ENCODE measurements at regions not wholly inside any gene's neighbourhood (a gene's known extent, or its start where the extent isn't known, plus 50 kb on each side); places are given as distances from the start of the nearest gene placed in this dataset.
A peak's percentile ranks its signal among the peaks of the same experiment; 100 is the strongest.

DNA sequence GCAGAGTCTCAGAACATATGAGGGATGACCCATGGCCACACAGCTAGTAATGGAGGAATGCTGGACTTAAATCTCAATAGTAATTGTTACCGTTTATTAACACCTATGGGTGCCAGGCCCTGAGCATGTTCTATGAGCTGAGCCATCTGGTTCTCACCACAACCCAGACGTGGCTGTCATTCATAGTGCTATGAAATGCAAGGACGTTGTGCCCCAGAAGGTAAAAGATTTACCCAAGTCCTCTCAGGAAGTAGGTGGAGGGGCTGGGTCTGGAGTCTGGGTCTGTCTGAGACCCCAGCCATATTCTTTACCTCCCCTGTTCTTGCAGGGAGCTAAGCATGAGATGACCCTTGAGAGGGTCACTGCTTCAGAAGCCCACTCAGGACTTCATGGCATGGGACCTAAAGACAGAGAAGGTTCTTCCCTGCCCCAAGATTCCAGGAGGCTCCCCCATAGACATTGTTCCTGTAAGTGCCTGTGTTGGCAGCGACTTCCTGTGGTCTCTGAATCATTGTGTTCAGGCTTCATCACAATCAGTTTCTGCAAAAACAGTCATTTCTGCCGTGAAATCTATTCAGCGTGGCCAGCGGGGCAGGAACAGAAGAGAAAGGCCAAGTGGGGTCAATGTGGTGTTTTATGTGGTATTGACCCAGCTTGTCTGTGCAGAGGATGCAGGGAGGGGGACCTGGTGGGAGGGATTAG lies 475.4 kb downstream of the PTPRU start:
- DNase-seq (ENCODE audit: low read depth) = peak; percentile 1

DNA sequence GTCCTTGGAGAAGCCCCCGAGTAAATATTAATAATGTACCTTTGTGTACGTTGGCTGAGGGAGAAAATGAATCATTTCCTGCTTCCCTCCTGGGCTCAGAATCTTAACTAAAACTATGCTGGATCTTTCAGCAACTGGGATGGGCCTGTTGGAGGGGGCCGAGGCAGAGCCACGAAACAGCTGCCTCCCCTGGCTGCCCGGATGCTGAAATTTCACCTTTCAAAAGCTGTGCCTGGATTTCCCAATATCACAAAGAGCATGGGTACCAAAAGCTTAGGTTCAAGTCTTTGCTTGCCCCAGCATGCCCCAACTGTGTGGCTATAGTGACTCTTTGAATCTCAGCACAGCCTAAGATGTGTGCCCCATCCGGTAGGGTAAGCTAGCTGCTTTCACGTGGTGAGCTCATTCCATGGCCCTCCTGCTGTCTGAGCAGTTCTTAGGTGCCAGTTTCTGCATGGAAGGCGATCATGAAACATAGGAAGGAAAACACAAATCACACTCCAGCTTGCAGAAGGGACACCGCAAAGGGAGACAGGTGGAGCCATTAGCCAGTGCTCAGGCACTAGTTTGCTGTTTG lies 473.5 kb downstream of the PTPRU start:
- DNase-seq (ENCODE audit: low read depth) = no peak

DNA sequence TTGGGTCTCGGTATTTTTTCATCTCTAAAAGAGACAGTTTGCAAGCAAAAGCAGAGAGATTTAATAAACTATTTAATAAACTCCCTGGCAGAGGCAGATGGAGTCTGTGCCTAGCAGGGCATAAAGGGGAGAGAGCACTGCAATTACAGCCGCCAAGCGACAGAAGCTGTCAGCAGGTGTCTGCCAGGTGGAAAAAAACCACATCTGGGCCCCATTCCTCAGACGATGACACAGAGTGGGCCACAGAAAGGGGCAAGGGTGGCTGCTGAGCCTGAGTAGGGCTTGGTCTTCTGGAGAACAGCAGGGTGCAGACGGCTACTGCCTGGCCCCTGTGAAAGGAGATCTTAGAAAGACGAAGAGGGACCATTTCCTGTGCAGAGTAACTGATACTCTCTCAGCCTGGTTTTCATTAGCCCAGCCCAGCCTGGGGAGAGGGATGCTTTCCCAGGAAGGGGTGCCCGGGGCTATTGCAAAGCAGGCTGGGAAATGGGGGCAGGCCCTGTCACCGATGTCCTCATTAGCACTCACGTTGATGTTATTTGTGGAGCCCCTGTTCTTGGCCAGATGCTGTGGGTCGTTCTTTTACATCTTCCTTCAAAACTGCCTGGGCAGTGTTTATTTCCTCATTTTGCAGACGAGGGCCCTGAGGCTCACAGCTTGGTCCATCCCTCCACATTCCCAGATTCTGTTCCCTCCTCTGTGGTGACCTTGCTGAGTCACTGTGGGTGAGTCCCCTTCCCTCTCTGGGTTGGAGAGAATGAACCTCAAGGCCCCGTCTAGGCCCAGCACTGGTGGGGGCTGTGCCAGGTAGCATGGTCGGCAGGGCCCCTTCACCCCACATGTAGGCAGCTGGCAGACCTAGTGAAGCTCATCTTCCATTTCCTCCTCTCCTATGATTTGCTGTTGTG lies 472.7 kb downstream of the PTPRU start:
- peak; percentile 8 for DNase-seq (ENCODE audit: low read depth)

DNA sequence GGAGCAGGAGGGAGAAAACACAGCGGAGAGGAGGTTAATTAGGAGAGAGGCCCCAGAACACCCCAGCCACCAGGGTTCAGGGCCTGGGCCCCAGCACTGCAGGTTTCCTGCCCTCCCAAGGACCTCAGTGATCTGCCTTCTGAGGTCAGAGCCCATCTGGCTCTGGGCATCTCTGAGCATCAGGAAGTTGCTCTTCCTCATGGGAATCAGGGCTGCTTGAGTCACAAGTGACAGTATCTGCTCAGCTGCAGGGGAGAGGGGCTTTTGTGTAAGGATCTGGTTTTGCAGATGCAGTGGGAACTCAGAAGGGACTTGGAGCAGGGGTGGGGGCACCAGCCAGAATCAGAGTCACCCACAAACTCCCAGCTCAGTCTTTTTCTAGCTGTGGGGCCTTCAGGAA lies 472.1 kb downstream of the PTPRU start:
- no peak for DNase-seq (ENCODE audit: low read depth)

DNA sequence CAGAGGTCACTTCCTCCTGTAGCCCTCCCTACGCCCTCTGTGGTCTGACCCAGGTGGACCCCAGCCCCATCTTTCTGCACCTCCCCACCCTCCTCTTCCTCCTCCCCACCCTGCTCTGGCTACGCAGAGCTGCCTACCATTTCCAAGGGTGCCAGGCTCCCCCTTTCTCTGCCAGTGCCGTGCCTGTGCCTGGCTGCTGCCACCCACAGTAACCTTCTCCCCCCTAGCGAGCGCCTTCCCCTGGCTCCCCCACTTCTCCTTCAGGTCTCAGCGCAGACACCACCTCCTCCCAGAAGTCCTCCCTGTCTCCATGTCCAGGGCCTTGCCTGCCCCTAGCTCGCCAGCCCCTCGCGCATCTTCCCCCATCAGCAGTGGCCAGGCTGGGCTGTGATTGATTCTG lies 471.5 kb downstream of the PTPRU start:
- no peak for DNase-seq (ENCODE audit: low read depth)

DNA sequence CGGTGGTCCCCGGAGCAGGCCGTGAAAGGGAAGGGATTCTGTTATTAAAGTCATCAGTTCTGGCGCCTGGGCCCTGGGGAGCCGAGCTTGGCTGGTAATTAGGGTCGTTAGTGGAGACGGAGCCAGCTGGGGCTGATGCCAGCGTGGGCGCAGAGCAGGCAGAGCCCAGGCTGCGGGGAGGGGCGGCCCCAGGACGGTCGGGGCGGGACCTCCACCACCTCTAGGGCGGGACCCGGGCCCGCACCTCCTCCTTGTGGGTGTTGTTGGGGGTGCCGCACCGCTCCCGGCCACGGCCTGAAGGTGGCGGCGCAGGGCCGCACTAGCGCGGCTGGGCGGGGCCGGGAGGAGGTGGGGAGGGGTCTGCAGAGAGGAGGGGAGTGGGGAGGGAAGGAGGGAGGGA lies 470.6 kb downstream of the PTPRU start:
- no peak for DNase-seq (ENCODE audit: low read depth)

DNA sequence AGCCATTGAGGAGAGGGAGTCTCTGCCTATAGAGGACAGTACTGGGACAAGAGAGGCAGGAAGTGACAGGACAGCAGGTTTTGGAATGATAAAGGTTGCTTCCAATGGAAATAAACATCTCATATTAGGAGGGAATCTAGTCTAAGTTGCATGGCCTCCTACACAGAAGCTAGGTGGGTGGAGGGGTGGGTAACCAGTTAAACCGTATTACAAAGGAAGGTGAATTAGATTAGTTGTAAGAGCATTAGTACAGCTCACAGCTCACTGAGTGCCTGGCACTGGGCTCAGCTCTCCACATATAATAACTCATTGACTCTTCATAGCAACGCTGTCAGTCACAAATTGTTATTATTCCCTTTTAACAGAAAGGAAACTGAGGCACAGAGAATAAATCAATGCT lies 468.1 kb downstream of the PTPRU start:
- no peak for DNase-seq (ENCODE audit: low read depth)

DNA sequence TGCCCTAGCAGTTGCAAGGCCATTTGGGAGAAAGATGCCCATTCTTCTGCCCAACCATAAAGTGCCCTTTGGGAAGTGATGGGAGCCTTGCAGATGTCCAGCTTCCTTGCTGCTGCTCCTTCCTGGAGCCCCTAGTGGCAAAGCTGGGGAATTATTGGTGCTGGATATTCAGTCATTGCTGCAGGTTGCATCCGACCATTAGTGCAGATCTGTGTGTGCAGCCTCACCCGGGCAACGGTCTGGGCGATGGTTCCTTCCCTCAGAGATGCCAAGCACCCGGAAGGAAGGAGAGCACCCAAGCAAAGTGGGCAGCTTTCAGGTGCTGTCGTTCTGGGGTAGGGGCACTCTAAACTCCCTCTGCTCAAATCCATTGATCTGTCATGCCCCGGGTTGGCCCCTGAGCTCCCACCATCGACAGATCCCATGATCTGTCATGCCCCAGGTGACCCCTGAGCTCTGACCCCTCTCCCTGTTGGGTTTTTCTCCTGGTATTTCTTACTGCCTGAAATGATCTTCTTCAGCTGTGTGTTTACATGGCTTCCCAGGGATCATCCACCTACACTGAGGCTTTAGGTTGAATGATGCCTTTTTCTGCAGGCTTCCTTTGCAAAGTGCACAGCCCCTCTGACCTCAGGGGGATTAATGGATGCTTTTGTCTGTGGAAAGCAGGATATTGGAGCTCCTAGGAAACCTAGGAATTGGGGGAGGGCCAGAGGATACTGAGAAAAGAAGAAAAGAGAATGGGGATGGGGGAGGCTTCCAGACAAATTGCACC lies 467.5 kb downstream of the PTPRU start:
- DNase-seq (ENCODE audit: low read depth) = no peak

DNA sequence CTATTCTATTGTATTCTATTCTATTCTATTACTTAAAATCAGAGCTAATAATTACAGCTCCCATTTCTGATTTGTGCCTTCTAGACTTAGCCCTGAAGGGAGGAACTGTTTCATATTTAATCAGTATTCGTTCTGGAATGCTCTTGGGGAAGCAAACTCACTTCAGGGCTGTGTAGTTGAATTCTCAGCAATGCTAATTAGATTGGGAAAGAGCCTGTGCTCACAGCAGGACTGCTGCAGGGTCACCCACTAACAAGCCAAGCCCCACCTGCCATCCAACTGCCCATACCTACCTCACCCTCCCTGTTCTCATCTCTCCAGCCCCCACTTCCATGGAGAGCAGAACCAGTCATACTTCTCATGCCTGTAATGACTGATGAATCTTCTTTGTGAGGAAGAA lies 464.2 kb downstream of the PTPRU start:
- no peak for DNase-seq (ENCODE audit: low read depth)

DNA sequence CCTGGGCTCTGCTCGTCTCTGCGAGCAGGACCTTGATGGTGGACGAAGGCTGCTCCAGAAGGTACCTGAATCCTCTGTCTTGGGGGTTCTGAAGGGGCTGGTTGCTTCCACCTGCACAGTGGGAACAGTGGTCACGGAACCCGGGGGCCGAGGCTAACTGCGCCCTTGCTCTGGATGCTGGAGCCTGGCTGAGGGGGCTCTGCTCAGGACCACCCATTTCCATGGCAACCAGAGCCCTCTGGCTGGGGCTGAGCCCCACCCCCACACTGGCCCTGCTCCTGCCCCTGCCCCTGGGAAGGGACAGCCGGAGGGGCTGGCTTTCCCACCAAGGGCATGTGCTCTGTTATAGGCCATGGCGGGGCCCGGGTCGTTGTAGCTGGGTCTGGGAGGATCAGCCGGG lies 462.3 kb downstream of the PTPRU start:
- DNase-seq (ENCODE audit: low read depth) = no peak

DNA sequence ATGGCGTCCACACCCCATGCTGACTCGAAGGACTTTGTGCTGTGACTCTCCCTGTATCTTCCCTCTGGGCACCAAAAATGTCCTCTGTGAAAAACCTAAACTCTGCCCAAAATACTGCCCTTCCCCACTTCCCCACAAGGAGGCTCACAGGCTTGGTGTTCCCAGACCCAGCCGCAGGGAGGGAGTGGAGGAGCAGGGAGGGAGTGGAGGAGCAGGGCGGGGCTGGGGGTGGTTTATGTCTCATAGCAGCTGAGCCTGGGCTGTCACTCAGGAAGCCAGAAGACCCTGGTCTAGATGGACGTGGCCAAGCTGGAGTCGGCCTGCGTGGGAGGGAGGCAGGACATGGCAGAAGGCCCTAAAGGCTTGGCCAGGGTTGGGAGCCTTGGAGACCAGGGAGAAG lies 461.7 kb downstream of the PTPRU start:
- no peak for DNase-seq (ENCODE audit: low read depth)

DNA sequence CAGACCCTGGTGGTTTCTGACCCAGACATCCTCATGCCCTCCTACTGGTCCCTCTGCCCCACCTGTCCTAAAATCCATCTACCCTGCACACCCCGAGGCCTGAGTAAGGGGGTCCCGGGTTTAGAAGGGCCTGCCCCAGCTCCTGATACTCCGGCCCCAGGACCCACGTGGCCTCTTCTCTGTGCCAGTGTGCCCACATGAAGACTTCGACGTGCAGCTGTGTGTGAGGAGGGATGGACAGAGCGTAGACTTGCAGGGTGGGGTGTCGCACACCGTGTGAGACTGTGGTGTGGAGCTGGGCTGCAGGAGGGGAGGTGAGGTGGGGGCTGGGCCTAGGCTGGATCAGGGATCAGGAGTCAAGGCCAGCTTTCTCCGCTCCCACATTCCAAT lies 461.1 kb downstream of the PTPRU start:
- DNase-seq (ENCODE audit: low read depth) = no peak

DNA sequence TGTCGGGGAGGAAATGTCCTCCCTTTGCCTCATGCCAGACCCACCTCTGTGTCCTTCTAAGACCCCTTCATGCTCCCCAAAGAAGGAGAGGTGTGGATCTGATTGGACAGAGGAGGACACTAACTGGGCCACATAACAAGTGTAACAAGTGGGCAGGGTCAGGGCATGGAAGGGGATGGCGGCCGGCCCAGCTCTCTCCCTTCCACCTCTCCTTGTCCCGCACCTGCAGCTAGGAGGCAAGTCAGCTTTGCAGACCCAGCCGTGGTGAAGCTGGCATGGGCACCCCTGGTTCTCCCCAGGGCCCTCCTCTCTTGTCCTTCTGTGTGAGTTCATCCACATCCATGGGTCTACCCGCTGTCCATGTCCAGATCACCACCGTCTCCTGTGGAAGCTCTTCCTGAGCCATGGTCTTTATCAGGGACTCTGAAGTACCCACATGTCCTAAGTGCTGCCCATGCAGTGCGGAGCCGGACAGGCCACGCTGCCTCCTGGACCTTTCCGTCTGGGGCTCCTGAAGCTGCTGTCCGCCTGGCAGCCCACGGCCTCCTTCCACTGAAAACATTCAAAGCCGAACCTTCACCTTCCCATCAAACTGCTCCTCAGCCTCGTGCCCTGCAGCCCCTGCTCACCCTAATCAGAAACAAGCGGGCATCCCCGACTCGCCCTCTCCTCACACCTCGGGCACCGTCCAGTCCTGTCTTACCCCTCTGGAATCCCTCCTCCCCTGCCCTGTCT lies 460.5 kb downstream of the PTPRU start:
- DNase-seq (ENCODE audit: low read depth) = no peak

DNA sequence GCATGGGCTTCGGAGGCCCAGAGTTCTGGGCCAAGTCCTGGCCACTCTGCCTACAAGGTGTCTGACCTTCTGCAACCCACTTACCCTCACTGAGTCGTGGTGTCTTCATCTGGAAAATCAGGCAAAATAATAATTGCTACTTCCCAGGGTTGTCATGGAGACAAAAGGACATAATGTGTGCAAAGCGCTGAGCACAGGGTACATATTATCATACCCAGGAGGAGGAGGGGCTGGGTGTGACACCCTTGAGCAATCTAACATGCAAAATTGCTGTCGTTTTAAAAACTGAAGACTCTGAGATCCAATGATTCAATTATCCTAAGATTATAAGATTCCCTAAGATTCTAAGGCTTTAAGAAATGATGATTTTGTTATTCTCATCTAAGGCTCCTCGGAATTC lies 459.5 kb downstream of the PTPRU start:
- no peak for DNase-seq (ENCODE audit: low read depth)

DNA sequence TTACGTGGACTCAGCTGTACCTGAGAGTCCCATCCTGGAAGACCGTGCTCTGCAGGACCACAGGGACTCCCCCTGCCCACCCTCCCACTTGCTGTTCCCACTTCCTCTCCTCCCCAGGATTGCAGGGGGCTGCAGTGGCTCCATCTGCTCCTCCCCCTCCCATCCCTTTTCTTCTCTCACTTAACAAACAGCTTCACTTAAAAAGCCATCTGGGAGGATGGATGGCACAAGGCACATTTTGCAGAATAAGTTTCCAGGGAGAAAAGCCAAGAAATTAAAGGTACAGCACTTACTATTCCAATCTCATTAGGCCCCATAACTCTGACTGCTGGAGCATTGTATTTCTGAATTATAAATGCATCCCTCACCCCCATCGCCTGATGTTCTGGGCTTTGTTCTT lies 458.7 kb downstream of the PTPRU start:
- no peak for DNase-seq (ENCODE audit: low read depth)

DNA sequence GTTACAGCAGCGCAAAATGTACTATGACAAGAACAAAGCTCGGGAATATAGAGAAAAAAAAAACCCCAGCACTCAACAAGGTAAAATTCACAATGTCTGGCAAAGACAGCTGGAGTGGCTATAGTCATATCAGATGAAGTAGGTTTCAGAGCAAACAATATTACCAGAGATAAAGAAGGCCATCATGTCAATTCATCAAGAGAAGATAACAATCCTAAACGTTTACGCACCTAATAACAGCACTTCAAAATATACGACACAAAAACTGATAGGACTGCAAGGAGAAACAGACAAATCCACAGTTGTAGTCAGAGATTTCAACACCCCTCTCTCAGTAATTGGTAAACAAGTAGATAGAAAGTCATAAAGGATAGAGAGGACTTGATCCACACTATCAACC lies 455.2 kb downstream of the PTPRU start:
- no peak for DNase-seq (ENCODE audit: low read depth)

DNA sequence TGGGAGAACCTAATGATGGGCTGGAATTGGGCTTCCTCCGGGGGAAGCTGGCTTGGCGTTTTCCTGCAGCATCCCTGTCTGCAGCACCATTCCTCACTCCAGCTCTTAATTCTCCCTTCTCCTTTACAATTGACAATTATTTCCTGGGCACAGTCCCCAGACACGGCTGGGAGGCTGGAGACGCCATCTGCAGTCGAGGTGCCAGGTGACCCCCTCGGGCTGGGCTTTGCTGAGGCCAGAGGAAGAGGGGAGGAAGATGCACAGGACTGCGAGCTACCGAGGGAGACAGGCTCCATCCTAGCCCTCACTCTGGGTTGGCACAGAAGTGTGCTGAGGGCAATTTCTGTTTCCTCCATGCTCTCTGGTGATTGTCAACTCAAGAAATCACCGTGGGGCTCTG lies 453.8 kb downstream of the PTPRU start:
- DNase-seq (ENCODE audit: low read depth) = no peak

DNA sequence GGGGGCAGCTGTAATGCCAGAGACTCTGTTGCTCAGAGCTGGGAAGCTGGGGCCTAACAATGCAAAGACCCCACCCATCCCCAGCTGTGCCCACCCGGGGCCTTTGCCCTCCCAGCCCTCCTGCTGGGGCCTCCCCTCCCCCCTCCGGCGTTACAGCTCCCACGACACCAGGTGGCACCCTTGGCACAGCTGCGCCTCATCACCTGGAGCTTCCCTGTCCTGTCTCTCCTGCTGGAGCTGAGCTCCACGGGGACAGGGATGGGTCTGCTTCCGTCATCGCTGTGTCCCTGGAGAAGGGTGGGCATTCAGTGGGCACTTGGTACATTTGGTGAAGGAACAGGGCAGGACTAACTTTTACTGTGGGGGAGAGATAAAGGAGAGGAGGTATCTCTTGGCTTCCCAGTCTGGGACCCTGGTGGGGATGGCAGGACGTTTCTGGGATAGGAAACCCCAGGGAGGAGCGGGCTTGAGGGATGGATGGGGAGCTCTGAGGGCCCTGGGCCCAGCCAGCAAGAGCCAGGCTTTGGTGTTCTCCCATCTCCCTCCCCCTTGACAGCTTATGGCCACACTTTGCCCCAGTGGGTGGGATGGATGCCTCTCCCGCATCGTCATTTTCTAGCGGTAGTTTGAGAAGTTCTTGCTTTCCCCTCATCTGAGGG lies 453.2 kb downstream of the PTPRU start:
- no peak for DNase-seq (ENCODE audit: low read depth)

DNA sequence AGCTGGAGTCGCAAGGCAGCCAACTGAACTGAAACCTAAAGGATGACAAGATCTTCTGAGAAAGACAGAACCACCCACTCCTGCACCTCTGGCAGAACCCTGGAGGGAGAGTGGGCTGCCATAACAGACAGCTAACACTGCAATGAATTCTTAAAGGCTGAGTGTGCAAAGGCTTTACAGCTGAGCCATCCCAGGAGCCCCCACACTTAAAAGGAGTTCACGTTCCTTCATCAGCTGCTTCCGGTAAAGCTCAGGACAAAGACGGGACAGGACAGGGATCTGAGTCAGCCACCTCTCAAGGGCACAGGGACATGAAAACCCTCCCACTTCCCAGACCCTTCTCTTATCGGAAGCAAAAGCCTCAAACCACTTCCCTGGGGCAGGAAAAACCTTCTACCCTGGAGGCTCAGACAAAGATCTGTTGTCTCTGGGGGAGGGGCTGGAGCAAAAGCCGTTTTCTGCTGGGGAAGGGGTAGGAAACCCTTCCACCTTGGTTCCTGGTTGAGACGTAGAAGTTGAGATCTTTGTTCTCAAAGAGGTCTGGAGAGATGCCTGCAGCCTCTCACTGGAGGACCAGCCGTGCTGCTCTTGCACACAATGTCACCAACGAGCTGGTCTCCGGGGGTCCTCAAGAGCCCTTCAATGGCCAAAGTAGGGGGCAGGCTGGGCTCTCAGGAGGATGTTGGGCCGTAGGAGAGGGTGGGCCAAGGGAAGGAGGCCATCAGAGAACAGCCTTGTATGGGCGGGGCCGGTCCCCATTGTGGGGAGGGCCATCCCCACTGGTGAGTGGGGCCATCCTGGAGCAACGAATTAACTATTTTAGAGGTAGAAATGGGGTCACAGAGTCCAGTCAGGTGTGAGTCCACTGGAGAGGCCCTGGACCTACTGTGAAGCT lies 452.4 kb downstream of the PTPRU start:
- no peak for DNase-seq (ENCODE audit: low read depth)

DNA sequence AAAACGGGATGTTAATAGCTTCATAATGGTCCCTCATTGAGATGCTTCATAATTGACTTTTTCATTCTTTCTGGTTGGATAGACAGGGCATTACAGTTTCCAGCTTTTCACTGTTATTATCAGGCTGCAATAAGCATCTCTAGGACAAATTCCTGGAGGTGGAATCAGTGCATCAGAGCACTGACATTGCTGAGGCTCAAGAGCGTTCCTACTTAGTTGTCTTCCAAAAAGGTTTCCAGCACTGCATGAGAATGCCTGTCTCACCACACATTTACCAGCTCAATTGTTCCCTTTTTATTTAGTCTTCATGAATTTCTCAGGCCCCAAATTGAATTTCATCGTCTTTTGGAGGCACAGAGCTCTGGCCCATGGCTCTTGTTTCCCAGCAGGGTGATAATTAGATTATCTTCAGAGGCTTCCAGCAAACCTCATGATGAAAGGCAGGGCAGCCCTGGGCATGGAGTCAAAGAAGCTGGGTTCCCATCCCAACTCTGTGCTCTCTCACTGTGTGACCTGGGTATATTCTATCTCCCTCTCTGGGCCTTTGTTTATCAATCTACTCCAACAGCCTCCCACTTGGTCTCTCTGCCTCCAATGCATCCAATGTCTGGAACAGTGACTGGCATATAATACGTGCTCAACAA lies 451.4 kb downstream of the PTPRU start:
- no peak for DNase-seq (ENCODE audit: low read depth)
